NCI-H2081 (cell line): ENCODE measurements at regions not wholly inside any gene's neighbourhood (a gene's known extent, or its start where the extent isn't known, plus 50 kb on each side); places are given as distances from the start of the nearest gene placed in this dataset.

Experiments
- DNase-seq, 2 experiments: peaks; one replicate each; lab custom pipeline; 2025; lab: John Stamatoyannopoulos, UW

DNA sequence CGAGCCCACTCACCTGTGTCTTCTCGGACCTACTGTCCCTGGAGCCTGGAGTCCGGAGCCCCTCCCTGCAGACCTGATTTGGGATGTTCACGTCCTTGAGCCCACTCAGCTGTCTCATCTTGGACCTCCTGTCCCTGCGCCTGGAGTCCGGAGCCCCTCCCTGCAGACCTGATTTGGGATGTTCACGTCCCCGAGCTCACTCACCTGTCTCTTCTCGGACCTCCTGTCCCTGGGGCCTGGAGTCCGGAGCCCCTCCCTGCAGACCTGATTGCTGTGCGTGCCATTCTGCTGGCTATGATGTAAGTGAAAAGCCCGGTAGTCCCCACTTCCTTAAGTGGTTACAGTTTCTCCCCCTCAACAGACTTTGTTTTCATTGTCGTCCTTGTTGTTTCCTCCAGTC is 867.1 kb downstream of the BRD1 start:
- no peak for DNase-seq

DNA sequence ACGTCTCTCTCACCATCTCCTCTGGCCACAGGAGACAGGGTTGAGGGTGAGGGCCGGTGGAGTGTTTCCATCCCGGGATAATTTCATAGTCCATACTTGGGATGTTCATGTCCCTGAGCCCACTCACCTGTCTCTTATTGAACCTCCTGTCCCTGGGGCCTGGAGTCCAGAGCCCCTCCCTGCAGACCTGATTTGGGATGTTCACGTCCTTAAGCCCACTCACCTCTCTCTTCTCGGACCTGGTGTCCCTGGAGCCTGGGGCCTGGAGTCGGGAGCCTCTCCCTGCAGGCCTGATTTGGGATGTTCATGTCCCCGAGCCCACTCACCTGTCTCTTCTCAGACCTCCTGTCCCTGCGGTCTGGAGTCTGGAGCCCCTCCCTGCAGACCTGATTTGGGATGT is 868.2 kb downstream of the BRD1 start:
- no peak for DNase-seq

DNA sequence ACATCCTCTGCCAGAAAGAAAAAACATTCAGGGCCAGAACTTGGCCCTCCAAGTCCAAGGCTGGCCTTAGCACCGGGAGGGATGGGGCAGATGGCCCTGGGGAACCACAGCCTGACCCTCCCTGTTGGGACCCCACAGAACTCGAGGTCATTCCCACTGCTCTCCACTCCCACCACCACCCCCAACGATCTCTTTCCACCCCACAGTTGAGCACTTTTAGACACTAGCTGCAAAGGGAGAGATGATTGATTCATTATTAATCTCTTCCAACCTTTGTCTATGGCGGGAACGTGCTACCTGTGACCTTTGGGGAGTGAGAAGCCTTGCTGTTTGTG is 869.7 kb downstream of the BRD1 start:
- no peak for DNase-seq

DNA sequence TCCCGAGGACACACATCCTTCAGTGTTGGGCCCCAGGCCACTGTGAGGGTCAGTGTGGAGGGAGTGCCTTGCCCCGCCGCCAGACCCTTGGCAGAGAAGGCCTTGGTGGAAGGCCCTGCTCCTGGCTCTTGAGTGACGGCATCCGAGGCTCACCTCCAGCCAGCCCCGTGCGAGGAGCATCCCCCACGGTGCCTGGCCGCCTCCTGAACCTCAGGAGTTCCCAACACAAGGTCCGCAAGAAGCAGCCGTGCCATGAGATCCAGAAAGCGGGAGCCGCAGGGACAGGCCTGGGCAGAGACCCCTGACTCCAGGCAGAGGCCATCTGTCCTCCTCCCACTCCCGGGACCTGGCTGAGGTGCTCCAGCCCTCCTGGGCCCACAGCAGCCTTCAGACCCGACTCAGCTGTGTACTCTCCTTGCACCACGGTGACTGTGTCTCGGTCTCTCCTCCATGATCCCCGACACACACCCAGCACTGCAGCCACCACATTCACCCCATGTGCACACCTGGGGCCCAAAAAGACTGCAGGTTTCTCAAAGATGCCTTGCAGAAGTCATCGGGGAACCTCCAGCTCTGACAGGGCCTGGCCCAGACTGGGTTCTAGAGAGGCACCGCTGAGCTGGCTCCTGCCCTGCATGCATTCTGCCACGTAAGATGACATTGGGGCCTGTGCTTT is 870.2 kb downstream of the BRD1 start:
- DNase-seq = no peak

- no peak for DNase-seq
Measured at GRCh38 chr22:48955351-48956311, 872.0 kb downstream of the BRD1 start.

DNA sequence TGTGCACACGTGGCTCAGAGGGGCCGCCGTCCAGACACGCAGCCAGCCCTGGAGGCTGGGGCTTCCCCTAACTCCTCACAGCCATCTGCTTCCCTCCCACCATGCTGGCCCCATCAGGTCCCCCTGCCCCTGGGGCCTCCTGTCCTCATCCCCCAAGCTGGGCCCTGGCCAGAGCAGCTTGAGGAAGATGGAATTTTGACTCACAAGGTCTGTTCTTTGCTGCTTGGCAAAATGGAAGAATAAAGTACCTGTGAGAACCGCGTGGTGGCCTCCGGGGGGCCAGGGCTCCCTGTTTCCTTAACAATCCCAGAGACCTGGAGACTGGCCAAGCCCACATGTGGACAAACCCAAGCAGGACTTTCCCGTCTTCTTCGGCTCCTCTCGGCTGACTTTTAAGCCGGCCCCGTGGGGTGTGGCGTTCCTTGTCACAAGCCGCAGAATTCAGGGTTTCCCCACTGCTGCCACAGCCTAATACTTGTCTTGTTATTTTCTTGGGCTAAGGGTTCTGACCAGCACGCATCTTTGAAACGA is 872.8 kb downstream of the BRD1 start:
- DNase-seq = no peak

GRCh38 chr22:48953830-48954229 is 873.8 kb downstream of the BRD1 start:
- DNase-seq = no peak

DNA sequence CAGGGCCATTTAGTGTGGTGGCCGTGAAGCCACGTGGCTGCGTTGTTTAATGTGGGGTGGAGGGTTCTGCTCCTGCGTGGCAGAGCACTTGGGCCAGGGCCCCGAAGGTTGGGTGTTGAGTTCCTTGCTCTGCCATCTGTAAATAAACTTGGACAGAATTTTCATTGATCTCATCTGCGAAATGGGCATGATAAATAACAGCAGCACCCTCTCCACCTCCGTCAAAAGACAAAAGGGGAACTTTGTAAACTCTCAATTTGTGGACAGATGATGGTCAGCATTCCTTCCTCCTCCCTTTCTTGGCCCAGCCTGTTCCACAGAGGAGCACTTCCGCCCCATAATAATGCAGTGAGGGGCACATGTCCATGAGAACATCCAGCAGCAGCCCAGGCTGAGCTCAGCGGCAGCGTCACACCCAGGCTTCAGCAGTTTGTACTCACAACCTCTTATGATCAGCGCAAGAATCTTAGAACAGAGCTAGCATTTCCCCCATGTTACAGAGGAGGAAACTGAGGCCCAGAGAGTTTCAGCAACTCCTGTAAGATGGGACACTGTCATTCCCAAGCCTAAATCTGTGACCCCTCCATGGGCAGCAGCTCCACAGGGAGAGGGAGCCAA is 874.5 kb downstream of the BRD1 start:
- DNase-seq = no peak

DNA sequence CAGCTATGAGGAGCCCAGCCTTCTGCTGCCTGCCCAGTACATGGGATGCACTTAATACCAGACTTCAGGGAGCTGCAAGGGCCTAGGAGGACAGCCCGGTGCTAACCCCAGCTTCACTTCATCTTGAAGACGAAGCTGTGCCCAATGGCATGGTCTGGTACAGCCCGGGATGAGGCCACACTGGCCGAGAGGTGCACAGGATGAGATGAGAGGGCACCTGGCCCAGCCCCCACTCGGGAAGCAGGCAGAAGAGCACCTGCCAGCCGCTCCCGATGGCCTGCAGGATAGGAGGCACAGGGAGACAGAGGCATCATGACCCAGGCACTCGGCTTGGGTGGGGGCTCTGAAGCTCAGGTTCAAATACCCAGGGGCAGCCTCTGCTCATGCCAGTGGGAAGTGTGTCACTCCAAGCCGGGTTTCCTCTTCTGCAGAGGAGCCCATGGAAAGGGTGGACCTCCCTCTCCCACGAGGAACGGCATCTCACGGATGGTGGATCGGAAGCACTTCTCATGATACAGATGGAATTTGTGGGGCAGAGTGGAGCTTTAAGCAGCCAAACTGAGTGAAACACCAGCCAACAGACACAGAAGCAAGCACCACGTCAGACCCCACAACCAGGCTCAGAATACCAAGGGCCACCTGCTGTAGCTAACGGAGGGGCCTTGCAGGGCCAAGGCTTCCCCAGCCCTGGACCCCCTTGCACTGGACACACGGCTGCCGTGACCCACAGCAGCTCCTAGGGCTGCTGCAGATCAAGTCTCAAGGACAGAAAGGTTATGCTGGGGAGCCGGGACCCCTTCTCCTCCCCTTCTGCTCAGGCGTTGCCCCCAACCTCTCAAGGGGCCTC is 875.2 kb downstream of the BRD1 start:
- no peak for DNase-seq

GRCh38 chr22:48951836-48952235 is 875.8 kb downstream of the BRD1 start:
- no peak for DNase-seq

- no peak for DNase-seq
Measured at GRCh38 chr22:48950151-48950915, 877.3 kb downstream of the BRD1 start.

GRCh38 chr22:48949375-48950149 is 878.1 kb downstream of the BRD1 start:
- DNase-seq = no peak

DNA sequence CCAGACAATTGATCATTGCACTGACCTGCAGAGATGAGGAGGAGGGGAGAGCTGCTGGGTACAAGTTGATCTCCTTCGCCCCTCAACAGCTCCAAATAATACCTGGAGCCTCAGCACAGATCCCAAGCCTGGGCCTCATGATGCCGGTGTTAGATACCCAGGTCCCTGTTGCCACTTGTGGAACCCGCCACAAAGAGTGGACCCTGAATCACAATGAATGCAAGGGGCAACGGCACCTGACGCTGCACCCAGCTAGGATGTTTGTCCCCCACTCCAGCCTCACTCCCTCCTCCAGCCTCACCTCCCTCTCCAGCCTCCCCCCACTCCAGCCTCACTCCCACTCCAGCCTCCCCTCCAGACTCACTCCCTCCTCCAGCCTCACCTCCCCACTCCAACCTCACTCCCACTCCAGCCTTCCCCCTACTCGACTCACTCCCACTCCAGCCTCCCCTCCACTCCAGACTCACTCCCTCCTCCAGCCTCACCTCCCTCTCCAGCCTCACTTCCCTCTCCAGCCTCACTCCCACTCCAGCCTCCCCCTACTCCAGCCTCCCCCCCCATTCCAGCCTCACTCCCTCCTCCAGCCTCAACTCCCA is 879.0 kb downstream of the BRD1 start:
- no peak for DNase-seq

DNA sequence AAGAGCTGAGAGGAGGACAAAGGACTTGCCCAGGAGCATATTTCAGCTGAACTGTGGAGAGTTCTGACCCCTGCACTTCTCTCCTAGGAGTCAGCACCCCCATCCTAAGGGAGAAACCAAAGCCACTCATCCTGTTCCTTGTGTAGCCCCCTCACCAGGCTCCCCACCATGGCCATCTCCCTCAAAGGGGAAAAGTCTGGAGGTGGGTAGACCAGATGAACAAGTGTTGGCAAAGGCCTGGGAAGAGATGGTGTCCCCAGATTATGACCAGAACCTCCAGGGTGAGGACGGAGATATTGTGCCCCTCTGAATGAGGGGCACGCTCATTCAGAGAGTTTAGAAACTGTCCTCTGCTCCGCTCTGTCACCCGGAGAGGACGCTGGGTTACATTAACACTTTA is 880.0 kb downstream of the BRD1 start:
- no peak for DNase-seq

GRCh38 chr22:48945621-48946458 is 881.8 kb downstream of the BRD1 start:
- no peak for DNase-seq

DNA sequence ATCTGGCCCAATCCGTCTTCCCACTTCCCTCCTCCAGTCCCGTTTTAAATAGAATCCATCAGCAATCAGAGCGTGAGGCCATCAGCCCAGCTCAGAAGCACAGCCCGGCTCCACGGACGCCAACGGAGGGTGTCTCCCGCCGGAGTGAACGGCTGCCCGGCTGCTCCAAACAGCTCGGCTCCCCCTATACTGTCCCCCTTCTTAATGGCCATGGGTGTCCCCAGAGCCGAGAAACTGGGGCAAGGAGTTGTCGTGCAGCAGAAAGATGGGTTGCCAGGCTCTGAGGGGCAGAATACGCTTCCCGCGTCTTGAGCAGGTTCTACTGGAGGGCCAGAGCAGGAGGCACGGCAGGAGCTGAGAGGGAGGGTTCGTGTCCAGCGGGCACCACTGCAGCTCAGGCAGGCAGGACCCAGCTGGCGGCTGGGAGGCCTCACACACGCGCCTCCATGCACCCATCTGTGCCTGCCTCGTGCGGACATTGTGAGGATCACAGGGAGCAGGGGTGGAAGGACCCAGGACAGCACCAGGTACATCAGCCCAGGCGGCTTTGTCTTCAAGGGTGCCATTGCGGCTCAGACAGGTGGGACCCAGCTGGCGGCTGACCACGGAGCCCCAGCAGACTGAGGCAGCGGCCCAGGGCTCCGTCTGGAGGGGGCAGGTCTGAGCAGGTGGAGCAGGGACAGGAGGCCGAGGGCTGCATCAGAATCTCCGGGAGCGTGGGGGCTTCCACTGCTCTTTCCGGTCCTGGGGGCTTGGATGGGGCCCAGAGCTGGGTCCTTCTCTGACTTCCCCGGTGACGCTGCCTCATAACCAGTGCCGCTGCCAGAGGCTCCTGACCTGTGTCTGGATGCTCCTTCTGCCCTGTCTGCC is 882.7 kb downstream of the BRD1 start:
- DNase-seq = no peak

GRCh38 chr22:48944433-48944750 is 883.3 kb downstream of the BRD1 start:
- no peak for DNase-seq
